WI38 (cell line): ENCODE measurements at regions not wholly inside any gene's neighbourhood (a gene's known extent, or its start where the extent isn't known, plus 50 kb on each side); places are given as distances from the start of the nearest gene placed in this dataset.

Source experiments
- H3K4me3 ChIP-seq: 2 replicates; pipeline ENCODE4 v1.5.1; 2011; ENCODE audit warnings: low read depth, mild to moderate bottlenecking, control low read depth, low read length
- TF ChIP-seq, protein P1 (sequence below): IDR thresholded peaks from 2 replicates; pipeline ENCODE4 v1.5.1; 2012; ENCODE audit warnings: low read depth, mild to moderate bottlenecking, control low read depth, low read length

DNA sequence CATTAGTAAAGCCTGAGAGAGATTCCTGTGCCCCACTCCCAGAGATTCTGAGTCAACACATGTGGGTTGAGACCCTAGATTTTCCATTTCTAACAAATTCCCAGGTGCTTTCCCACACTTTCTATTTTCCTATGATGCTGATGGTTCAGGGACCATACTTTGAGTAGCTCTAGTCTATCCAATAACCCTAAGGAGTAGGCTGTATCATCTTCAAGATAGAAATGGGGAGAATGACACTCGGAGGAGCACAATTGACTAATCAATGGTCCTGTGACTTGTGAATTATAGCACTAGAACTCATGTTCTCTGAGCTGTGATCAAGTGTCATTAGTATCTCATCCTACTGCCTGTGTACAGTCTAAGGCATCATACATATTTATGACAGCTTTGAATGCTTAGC is 232.9 kb upstream of the B3GALT2 start:
- TF ChIP-seq, protein P1, sequence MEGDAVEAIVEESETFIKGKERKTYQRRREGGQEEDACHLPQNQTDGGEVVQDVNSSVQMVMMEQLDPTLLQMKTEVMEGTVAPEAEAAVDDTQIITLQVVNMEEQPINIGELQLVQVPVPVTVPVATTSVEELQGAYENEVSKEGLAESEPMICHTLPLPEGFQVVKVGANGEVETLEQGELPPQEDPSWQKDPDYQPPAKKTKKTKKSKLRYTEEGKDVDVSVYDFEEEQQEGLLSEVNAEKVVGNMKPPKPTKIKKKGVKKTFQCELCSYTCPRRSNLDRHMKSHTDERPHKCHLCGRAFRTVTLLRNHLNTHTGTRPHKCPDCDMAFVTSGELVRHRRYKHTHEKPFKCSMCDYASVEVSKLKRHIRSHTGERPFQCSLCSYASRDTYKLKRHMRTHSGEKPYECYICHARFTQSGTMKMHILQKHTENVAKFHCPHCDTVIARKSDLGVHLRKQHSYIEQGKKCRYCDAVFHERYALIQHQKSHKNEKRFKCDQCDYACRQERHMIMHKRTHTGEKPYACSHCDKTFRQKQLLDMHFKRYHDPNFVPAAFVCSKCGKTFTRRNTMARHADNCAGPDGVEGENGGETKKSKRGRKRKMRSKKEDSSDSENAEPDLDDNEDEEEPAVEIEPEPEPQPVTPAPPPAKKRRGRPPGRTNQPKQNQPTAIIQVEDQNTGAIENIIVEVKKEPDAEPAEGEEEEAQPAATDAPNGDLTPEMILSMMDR: no peak

DNA sequence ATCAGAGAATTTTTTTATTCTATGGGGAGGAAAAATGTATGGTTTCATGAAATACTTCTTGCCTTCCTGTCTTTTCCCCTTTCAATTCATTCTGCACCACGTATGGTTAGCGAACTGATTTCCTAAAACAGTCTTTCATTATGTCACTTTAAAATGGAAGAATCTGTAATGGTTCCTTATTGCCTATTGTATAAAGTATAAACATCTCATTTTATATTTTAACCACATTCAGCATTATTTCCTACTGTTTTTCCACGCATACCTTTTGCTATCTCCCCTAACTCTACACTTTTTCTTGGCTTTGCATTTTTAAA is 232.3 kb upstream of the B3GALT2 start:
- H3K4me3 ChIP-seq: peak overlapping the region; percentile 37
- TF ChIP-seq, protein P1: no peak

More for the DNA sequence above, 232.9 kb upstream of the B3GALT2 start:
- H3K4me3 ChIP-seq: no peak overlapping the region

DNA sequence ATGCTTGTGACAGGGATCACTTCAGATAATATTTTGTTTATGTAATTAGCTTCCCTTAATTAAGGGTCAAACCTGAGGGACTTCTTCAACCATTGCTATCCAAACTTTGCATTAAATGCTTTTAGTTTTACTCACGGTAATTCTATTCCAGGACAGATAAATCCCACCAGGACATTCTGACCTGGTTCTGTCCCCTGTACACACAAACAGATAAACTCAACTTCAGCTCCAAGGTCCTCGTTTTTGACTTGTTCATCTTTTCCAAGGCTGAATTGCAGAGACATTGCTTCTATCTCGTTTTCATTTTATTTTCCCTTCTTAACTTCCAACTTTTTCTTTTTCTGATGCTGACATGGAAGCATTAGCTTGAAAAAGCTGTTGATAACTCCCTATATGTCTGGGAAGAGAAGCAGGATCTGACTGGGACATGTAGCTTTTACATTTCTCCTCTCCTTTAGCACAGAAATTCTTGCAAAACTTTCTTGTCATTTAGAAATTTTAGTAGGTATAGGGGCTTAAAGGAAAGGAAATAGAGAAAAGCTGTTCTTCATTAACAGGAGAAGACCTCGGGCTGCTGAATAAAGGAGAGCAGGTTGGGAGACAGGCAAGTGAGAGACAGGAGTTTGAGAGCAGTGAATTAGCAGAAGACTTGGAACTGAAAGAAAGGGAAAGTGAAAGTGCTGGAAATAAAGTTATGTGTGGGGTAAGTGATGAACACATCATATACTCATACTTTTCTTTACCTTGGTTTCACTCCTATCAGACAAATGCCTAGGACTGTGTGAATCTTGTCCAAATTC is 231.7 kb upstream of the B3GALT2 start:
- H3K4me3 ChIP-seq: peak overlapping the region; percentile 37
- TF ChIP-seq, protein P1: no peak

DNA sequence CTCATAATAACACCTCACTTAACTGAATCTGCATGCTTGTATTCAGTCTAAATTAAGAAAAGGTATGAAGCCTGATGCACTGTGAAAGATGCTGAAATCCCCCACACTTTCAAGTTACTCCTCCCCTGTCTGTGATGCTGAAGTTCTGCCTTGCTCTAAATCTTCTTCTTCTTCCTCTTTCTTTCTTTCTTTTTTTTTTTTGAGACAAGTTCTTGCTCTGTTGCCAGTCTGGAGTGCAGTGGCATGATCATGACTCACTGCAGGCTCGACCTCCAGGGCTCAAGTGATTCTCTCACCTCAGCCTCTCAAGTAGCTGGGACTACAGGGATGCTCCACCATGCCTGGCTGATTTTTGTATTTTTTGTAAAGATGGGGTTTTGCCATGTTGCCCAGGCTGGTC is 231.0 kb upstream of the B3GALT2 start:
- H3K4me3 ChIP-seq: no peak overlapping the region
- TF ChIP-seq, protein P1: no peak

DNA sequence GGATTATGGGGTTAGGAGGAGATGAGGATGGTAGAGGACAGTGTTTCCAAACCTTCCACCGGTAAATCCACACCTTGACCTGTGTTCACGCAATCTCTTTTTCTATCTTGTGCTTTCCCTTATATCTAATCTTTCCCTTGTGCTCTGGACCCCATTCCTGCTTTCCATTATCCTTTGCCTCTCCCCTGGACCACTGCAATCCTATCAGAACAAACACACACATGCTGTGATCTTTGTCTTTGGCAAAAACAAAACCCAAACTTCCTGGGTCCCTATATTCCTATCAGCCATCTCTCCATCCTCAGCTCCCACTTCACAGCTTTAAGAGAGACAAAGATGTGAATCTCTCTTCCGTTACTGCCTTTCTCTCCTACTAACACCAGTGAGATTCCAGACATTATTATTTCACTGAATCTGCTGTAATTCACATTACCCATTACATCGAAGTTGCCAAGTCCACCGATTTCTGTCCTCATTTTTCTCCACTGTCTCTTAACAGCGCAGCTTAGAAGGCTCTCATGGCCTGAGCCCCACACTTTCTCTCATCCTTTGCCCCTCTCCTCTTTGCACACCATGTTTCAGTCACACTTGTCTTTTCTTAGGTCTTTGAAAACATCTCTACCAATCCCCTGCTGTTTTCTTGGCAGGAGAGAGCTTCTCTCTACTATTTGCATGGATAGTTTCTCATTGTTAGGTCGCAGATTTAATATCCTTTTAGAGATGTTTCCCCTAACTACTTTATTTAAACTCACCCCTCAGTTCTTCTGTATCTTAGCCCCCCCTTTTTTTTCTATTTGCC is 230.0 kb upstream of the B3GALT2 start:
- TF ChIP-seq, protein P1: no peak
- no peak overlapping the region for H3K4me3 ChIP-seq

DNA sequence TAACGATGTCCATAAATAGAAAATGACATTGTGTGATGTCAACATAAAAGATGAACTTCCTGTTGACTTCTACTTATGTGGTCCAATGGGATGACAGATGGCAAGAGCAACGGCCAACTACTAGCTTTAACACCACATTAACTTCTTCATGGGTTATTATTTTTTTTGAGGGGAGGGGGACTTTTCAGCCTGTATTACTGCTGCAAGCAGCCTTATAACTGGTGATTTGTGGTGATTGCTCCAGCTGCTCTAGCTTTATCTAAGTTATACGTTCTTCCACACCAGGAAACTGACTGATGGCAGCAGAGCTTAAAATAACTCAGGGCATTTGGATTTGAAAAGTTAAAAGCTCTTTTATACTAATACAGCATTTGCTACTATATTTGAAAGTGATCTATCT is 228.8 kb upstream of the B3GALT2 start:
- TF ChIP-seq, protein P1: no peak
- no peak overlapping the region for H3K4me3 ChIP-seq

DNA sequence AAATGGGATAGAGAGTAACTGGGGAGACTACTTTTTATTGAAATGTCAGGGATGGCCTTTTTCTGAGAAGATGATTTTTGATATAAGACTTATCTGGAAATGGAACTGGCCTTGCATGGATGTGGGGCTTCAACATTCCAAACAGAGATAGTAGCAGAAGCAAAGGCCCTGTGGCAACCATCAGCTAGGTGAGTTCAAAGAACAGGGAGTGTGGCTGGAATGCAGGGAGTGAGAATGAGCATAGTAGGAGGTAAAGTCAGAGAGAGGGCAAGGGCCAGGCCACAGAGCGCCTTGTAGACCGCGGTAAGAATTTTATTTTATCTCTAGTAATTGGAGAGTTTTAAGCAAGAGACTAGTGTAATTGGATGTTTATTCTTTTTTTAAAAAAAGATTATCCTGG is 227.0 kb upstream of the B3GALT2 start:
- H3K4me3 ChIP-seq: no peak overlapping the region
- TF ChIP-seq, protein P1: no peak
